ENCODE measurements at regions not wholly inside any gene's neighbourhood (a gene's known extent, or its start where the extent isn't known, plus 50 kb on each side); places are given as distances from the start of the nearest gene placed in this dataset.

GRCh38 chr7:26459540-26460193 lies 168.0 kb downstream of the SNX10 start:
- DNase-seq: no peak

GRCh38 chr7:26460351-26461085 lies 168.9 kb downstream of the SNX10 start:
- DNase-seq: no peak

GRCh38 chr7:26461518-26461917 lies 169.9 kb downstream of the SNX10 start:
- no peak for DNase-seq

GRCh38 chr7:26466007-26466406 lies 174.3 kb downstream of the SNX10 start:
- DNase-seq: no peak

DNA sequence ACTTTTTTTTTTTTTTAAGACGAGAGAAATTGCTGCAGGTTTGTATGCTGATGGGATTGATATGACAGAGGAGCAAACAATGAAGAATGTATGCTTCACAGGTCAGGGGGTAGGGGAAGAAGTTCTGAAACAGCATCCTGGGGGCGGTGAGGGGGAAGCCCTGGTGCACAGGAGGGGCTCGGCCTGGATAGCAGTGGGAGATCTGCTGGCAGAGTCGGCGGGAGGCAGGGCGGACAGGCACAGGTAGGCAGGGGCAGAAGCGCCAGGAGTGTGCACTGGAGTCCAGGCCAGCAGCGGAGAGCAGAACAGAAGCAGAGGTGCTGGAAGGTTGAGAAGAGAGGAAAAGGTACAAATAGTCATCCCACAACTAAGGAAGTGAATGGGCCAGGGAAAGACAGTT lies 175.4 kb downstream of the SNX10 start:
- DNase-seq: no peak

- DNase-seq: no peak
Observed at GRCh38 chr7:26467541-26467940, 175.9 kb downstream of the SNX10 start.

DNA sequence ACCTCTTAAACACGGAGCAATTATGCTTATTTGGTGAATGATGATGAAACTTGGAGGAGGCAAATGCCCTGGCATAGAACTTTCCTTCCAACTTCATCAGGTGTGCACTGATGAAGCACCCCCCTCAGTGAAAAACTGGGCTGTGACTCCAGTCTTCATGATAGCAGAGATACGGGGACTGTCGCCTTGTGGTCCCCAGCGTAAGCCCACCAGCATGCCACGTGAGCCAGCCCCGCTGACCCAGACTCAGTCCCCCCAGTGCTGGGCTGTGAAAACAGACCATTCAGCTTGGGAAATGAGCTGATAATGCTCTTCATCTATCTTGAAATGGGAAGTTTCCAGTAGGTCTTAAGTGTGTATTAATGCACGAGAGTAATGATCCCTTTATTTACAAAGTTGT lies 177.0 kb downstream of the SNX10 start:
- no peak for DNase-seq

GRCh38 chr7:26469188-26469587 lies 177.5 kb downstream of the SNX10 start:
- DNase-seq: no peak

- no peak for DNase-seq
Observed at GRCh38 chr7:26470691-26471090, 179.0 kb downstream of the SNX10 start.

- no peak for DNase-seq
Observed at GRCh38 chr7:26471306-26472075, 179.8 kb downstream of the SNX10 start.

- no peak for DNase-seq
Observed at GRCh38 chr7:26472971-26473370, 181.3 kb downstream of the SNX10 start.

DNA sequence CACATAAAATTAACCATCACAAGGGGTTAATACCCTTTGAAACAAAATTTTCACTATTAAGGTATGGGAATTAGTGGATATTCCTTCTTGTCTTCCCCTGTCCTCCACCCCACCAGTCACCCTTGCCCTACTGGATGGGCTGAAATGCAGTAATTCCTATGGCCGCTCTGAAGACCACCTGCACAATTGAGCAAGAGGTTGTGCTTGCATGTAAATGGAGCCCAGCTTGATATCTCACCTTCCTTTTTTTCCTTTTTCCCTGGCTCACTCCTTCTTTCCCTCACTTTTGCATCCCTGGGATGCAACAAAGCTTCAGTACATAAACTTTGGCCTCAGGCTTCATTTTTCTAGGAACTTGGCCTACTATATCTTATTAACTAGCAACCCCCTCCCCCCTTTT lies 184.6 kb downstream of the SNX10 start:
- no peak for DNase-seq

GRCh38 chr7:26477381-26477990 lies 185.8 kb downstream of the SNX10 start:
- DNase-seq: no peak

DNA sequence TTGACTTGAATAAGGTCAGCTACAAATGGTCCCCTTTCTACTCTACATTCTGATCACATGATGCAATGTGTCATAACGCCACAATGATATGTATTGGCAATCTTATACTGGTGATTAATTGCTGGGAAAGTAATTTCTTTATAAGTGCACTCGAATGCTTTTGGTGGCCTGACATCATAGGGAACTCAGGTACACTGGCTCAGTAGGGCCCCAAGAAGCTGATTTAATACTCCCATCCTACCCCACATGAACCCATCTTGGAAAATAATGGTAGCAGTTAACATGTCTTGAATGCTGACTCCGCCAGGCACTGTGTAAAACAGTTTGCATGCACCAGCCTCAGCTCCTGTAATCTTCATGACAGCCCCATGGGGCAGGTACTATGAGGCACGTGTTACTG lies 186.9 kb downstream of the SNX10 start:
- DNase-seq: no peak

DNA sequence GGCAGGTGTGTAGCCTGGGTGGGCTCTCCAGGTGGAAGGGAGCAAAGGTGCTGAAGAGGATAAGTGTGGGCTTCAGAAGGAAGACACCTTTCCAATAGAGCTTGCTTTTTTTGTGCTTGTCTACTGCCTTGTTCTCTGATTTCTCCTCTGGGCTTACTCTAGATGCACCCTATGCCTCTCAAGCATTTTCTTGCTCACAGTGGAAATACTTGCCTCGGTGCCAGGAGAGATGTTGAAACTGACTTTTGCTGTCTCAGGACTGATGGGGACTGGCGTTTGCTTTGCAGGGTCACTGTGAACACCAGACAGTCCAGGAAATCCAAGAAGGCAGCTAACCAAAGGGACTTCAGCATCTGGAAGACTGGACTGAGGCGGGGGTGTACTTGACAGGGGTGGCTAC lies 187.9 kb downstream of the SNX10 start:
- DNase-seq: no peak

GRCh38 chr7:26480156-26480555 lies 188.5 kb downstream of the SNX10 start:
- no peak for DNase-seq

- DNase-seq: no peak
Observed at GRCh38 chr7:26482927-26483326, 191.3 kb downstream of the SNX10 start.

DNA sequence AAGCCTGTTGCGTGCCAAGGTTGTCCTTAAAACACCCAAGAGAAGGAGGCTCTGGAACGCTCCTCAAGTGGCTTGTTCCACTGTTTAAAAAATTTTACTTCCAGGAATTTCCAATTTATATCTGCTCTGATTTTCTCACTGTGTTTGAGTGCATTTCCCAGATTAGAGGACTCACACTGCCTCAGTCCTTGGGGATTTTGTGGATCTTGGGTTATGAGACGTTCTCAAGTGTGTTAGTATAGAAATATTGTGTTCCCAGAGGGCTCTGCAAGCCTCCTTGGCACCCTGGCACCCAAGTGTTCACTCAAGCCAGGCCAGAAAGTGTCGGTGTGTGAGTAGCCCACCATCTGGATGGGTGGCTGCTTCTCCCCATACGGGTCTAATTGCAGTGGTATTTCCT lies 192.2 kb downstream of the SNX10 start:
- no peak for DNase-seq

GRCh38 chr7:26485367-26485934 lies 193.8 kb downstream of the SNX10 start:
- DNase-seq: no peak

- no peak for DNase-seq
Observed at GRCh38 chr7:26486153-26486552, 194.5 kb downstream of the SNX10 start.

DNA sequence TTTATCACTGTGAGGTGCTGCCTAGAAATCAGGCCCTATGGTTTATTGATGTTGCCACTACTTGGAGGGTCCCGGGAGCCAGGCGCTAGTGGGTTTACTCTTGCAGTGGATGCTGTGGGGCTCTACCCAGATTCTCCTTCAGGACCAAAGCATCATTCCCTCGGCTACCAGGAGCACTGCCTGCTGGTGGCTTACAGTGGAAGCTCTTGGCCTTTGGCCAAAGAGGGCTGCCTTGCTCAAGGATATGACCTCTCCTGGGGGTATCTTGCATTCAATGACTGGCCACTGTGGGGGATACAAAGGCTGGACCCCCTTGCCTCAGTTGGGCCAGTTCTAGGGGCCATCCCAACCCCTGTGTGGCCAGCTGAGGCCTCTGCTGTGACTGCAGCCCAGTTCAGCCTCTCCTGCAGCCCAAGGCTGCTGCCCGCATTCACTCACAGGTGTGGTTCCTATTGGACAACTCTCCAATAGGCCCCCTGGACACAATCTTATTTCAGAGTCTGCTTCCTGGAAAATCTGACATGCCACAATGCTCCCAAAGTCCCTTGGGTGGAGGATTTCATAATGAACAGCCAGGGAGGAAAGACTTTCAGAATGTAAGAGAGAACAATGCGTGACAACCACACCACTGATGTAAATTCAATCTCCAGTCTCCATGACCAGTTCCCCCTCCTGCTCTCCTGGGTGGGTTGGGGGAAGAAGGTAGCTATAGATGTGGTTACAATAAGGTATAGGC lies 196.3 kb downstream of the SNX10 start:
- DNase-seq: no peak

GRCh38 chr7:26489391-26489790 lies 197.7 kb downstream of the SNX10 start:
- DNase-seq: no peak
